Astrocyte of the cerebellum (primary cell): ENCODE measurements at regions not wholly inside any gene's neighbourhood (a gene's known extent, or its start where the extent isn't known, plus 50 kb on each side); places are given as distances from the start of the nearest gene placed in this dataset.
"Not testable (repeated sequence)": the region's sequence is repeated elsewhere in the genome, so short reads cannot be mapped to it uniquely, and the experiment has no call there.

ENCODE experiments used
- DNase-seq: peaks from one replicate; pipeline ENCODE4 v3.0.0-alpha.2; 2011; ENCODE audit warnings: low read depth
- H3K4me3 ChIP-seq: 2 replicates; pipeline ENCODE4 v1.5.1; 2011; ENCODE audit warnings: mild to moderate bottlenecking, low read depth, low read length, moderate library complexity
- CTCF ChIP-seq: IDR thresholded peaks from 2 replicates; pipeline ENCODE4 v1.5.1; 2012; ENCODE audit warnings: low read length, low read depth, moderate library complexity, mild to moderate bottlenecking; ENCODE audit errors: missing control alignments
- in situ Hi-C: cut with HindIII; loops from 2 replicates; pipeline ENCODE4 v1.10.0; 2017; ENCODE audit warnings: low sequenced_read_pairs

DNA sequence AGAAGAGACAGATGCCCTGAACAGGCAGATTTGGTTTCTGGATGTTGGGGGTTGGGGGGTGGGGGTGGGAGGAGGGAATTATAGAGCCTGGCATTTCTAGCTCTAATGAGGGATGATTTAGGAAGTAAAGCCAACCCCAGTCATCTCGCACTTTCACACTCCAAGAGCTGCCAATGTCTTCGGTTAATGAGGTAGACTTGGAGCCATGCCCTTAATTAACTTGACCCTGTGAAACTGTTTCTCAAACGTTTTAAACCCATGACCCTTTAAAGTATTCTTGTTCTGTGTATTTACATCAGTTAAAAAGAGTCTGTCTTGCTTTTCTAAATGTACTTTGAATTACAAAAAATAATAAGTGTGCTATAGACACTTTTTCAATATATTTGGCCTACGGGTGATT is 466.9 kb downstream of the FAT4 start:
- no peak overlapping the region for H3K4me3 ChIP-seq
- DNase-seq = no peak
- in situ Hi-C loops = no loop called here
- TF ChIP-seq CTCF = no peak

- no peak for DNase-seq
- H3K4me3 ChIP-seq = no peak overlapping the region
- in situ Hi-C loops = no loop called here
- no peak for TF ChIP-seq CTCF
Measured at GRCh38 chr4:125784741-125785140, 470.0 kb downstream of the FAT4 start.

- DNase-seq = no peak
- in situ Hi-C loops = no loop called here
- peak; percentile 16 for TF ChIP-seq CTCF
- H3K4me3 ChIP-seq = no peak overlapping the region
Measured at GRCh38 chr4:125787707-125788106, 473.0 kb downstream of the FAT4 start.

DNA sequence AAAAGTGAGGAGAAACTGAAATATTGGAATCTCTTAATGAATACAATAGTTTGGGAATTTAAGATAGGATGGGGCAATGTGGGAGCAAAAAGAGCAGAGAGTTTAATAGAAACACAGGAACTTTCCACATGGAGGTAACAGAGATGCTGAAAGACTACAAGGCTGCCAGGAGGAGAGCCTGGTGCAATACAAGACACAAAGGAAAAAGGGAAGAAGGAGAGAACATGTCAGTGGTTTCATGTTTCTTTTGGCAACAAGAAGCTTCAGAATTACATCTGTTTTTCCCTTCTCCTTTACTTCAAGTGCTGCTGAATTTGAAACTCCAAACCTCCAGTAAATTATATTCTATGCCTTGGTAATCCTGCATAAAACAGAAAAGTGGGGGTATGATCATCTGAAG is 474.3 kb downstream of the FAT4 start:
- no peak overlapping the region for H3K4me3 ChIP-seq
- no peak for TF ChIP-seq CTCF
- DNase-seq = peak; percentile 3
- in situ Hi-C loops = no loop called here

DNA sequence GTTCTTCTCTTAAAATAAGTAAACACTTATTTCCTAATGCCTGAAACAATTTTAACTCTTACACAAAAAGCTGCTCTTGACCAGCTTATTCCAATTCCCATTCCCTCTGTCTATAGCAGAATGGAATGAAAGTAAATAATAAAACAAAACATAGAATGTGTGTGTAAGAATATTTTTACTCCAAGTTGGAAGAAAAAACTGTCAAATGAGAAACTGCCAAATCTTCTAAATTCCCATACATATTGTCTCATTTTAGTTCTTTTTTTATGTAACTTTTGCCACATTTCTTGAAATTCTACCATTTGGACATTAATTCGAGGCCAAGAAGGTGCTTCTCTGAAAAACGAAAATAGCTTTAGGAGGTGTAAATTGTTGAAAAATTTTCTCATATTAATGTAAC is 477.1 kb downstream of the FAT4 start:
- no peak for DNase-seq
- in situ Hi-C loops = no loop called here
- no peak for TF ChIP-seq CTCF

DNA sequence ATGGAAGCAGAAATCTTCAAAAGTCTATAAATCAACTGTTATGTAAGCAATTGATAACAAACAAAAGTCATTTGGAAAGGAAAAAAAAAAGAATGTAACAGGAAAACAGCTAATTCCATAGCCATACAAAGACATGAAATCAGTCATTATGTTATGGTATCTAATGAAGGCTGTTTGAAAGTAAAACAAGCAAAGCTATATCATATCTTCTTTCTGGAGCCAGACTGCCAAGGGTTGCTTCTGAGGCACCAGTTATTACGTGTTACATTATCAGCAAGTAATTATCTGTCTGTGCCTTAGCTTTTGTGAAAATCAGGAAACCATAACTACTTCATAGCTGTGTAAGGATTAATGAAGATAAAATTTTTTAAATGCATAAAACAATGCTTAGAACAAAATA is 480.2 kb downstream of the FAT4 start:
- DNase-seq = no peak
- TF ChIP-seq CTCF = no peak
- in situ Hi-C loops = no loop called here
- no peak overlapping the region for H3K4me3 ChIP-seq

More for the DNA sequence above, 477.1 kb downstream of the FAT4 start:
- H3K4me3 ChIP-seq = no peak overlapping the region

- TF ChIP-seq CTCF = no peak
- H3K4me3 ChIP-seq = no peak overlapping the region
- DNase-seq = no peak
- in situ Hi-C loops = no loop called here
Measured at GRCh38 chr4:125796138-125796537, 481.4 kb downstream of the FAT4 start.

- DNase-seq, H3K4me3 ChIP-seq, in situ Hi-C loops: not testable (repeated sequence)
Measured at GRCh38 chr4:125797621-125798020, 482.9 kb downstream of the FAT4 start.
